HEK293 (cell line): ENCODE measurements at regions not wholly inside any gene's neighbourhood (a gene's known extent, or its start where the extent isn't known, plus 50 kb on each side); places are given as distances from the start of the nearest gene placed in this dataset.

ENCODE experiments used
- CTCF ChIA-PET: fragments of 350-600 bp; formaldehyde crosslinking; extraction: SDS; loops from one replicate; lab custom pipeline; 2021; ENCODE audit warnings: antibody characterized with exemption; lab: Yijun Ruan, JAX
- POLR2A ChIA-PET: fragments of 300-600 bp; formaldehyde crosslinking; extraction: SDS; loops from one replicate; lab custom pipeline; 2020; ENCODE audit warnings: antibody characterized with exemption, inconsistent platforms; lab: Yijun Ruan, JAX
- H3K27ac ChIP-seq: fragments of 200-500 bp; sonication (Bioruptor generic); 2 replicates; pipeline ENCODE4 v1.5.1; 2014; ENCODE audit warnings: low read depth, low read length, control low read depth, inconsistent platforms; ENCODE audit errors: extremely low read depth
- H3K36me3 ChIP-seq, 2 experiments: fragments of 200-500 bp in 1 of 2; sonication (Bioruptor generic) in 1 of 2; 1 replicate in 1 of 2; 2 replicates in 1 of 2; pipeline ENCODE4 v1.5.1; 2014 to 2017; ENCODE audit warnings: inconsistent platforms in 2 of 2, low read length in 2 of 2; ENCODE audit not compliant: control insufficient read depth in 2 of 2, insufficient read depth in 1 of 2
- H3K4me1 ChIP-seq: fragments of 200-500 bp; sonication (Bioruptor generic); 2 replicates; pipeline ENCODE4 v1.5.1; 2014; ENCODE audit warnings: mild to moderate bottlenecking, low read length, inconsistent platforms; ENCODE audit not compliant: control insufficient read depth, insufficient read depth
- H3K4me3 ChIP-seq: 2 replicates; pipeline ENCODE4 v1.5.1; 2011; ENCODE audit warnings: low read depth, mild to moderate bottlenecking, control low read depth, low read length, moderate library complexity
- H3K9me3 ChIP-seq: fragments of 200-500 bp; sonication (Bioruptor generic); 2 replicates; pipeline ENCODE4 v1.5.1; 2014; ENCODE audit warnings: low read depth, low read length, inconsistent platforms; ENCODE audit not compliant: control insufficient read depth, insufficient read depth
- BCL11A ChIP-seq: fragments of 450-650 bp; formaldehyde crosslinking; IDR thresholded peaks from 2 replicates; pipeline ENCODE4 v1.5.1; 2016; ENCODE audit warnings: low read depth, missing biosample characterization, missing genetic modification characterization
- GFI1B ChIP-seq: fragments of 450-650 bp; formaldehyde crosslinking; IDR thresholded peaks from 2 replicates; pipeline ENCODE4 v1.5.1; 2016; ENCODE audit warnings: missing biosample characterization, missing genetic modification characterization
- KLF16 ChIP-seq: fragments of 450-650 bp; formaldehyde crosslinking; IDR thresholded peaks from 2 replicates; pipeline ENCODE4 v1.5.1; 2017; ENCODE audit warnings: missing biosample characterization, missing genetic modification characterization
- MYNN ChIP-seq: fragments of 450-650 bp; formaldehyde crosslinking; IDR thresholded peaks from 2 replicates; pipeline ENCODE4 v1.5.1; 2016; ENCODE audit warnings: missing biosample characterization, missing genetic modification characterization, borderline replicate concordance
- OVOL3 ChIP-seq: fragments of 450-650 bp; formaldehyde crosslinking; IDR thresholded peaks from 2 replicates; pipeline ENCODE4 v1.5.1; 2016; ENCODE audit warnings: missing biosample characterization, missing genetic modification characterization
- SCRT2 ChIP-seq: fragments of 450-650 bp; formaldehyde crosslinking; IDR thresholded peaks from 2 replicates; pipeline ENCODE4 v1.5.1; 2016; ENCODE audit warnings: missing biosample characterization, missing genetic modification characterization
- SP3 ChIP-seq: fragments of 450-650 bp; formaldehyde crosslinking; IDR thresholded peaks from 2 replicates; pipeline ENCODE4 v1.5.1; 2016; ENCODE audit warnings: missing biosample characterization, missing genetic modification characterization
- ZBTB8A ChIP-seq: fragments of 450-650 bp; formaldehyde crosslinking; IDR thresholded peaks from 2 replicates; pipeline ENCODE4 v1.5.1; 2016; ENCODE audit warnings: missing biosample characterization, missing genetic modification characterization
- ZFP3 ChIP-seq: fragments of 450-650 bp; formaldehyde crosslinking; IDR thresholded peaks from 2 replicates; pipeline ENCODE4 v1.5.1; 2016; ENCODE audit warnings: low read depth, missing biosample characterization, missing genetic modification characterization
- ZNF157 ChIP-seq: fragments of 450-650 bp; formaldehyde crosslinking; IDR thresholded peaks from 2 replicates; pipeline ENCODE4 v1.5.1; 2016; ENCODE audit warnings: missing biosample characterization, missing genetic modification characterization
- ZNF174 ChIP-seq: fragments of 450-650 bp; formaldehyde crosslinking; IDR thresholded peaks from 2 replicates; pipeline ENCODE4 v1.5.0; 2017; ENCODE audit warnings: missing biosample characterization, mild to moderate bottlenecking, missing genetic modification characterization
- ZNF239 ChIP-seq: fragments of 450-650 bp; formaldehyde crosslinking; IDR thresholded peaks from 2 replicates; pipeline ENCODE4 v1.5.1; 2016; ENCODE audit warnings: missing biosample characterization, missing genetic modification characterization
- ZNF433 ChIP-seq: fragments of 450-650 bp; formaldehyde crosslinking; IDR thresholded peaks from 2 replicates; pipeline ENCODE4 v1.5.1; 2016; ENCODE audit warnings: missing biosample characterization, missing genetic modification characterization, low read depth
- ZNF501 ChIP-seq: fragments of 450-650 bp; formaldehyde crosslinking; IDR thresholded peaks from 2 replicates; pipeline ENCODE4 v1.5.1; 2016; ENCODE audit warnings: missing biosample characterization, missing genetic modification characterization
- ZNF521 ChIP-seq: fragments of 450-650 bp; formaldehyde crosslinking; IDR thresholded peaks from 2 replicates; pipeline ENCODE4 v1.5.1; 2017; ENCODE audit warnings: missing biosample characterization, mild to moderate bottlenecking, missing genetic modification characterization
- ZNF621 ChIP-seq: fragments of 450-650 bp; formaldehyde crosslinking; IDR thresholded peaks from 2 replicates; pipeline ENCODE4 v1.5.1; 2017; ENCODE audit warnings: missing biosample characterization, missing genetic modification characterization
- ZNF76 ChIP-seq: fragments of 450-650 bp; formaldehyde crosslinking; IDR thresholded peaks from 2 replicates; pipeline ENCODE4; 2016; ENCODE audit warnings: low read depth, missing biosample characterization, missing genetic modification characterization, borderline replicate concordance
- ZNF843 ChIP-seq: fragments of 450-650 bp; formaldehyde crosslinking; IDR thresholded peaks from 2 replicates; pipeline ENCODE4 v1.5.1; 2016; ENCODE audit warnings: missing biosample characterization, missing genetic modification characterization
- ZSCAN23 ChIP-seq: fragments of 450-650 bp; formaldehyde crosslinking; IDR thresholded peaks from 2 replicates; pipeline ENCODE4 v1.5.1; 2016; ENCODE audit warnings: missing biosample characterization, missing genetic modification characterization
- TF ChIP-seq, protein P1 (sequence below): fragments of 450-650 bp; formaldehyde crosslinking; IDR thresholded peaks from 2 replicates; pipeline ENCODE4 v1.5.1; 2016; ENCODE audit warnings: missing biosample characterization, missing genetic modification characterization
- TF ChIP-seq, protein P2 (sequence below): fragments of 450-650 bp; formaldehyde crosslinking; IDR thresholded peaks from 2 replicates; pipeline ENCODE4 v1.5.1; 2017; ENCODE audit warnings: missing biosample characterization, missing genetic modification characterization
- TF ChIP-seq, protein P3 (sequence below): fragments of 450-650 bp; IDR thresholded peaks from 2 replicates; pipeline ENCODE4 v1.5.1; 2018; ENCODE audit warnings: missing biosample characterization, mild to moderate bottlenecking, missing genetic modification characterization
- TF ChIP-seq, protein P4 (sequence below): fragments of 450-650 bp; formaldehyde crosslinking; IDR thresholded peaks from 2 replicates; pipeline ENCODE4 v1.5.1; 2016; ENCODE audit warnings: missing biosample characterization, missing genetic modification characterization

DNA sequence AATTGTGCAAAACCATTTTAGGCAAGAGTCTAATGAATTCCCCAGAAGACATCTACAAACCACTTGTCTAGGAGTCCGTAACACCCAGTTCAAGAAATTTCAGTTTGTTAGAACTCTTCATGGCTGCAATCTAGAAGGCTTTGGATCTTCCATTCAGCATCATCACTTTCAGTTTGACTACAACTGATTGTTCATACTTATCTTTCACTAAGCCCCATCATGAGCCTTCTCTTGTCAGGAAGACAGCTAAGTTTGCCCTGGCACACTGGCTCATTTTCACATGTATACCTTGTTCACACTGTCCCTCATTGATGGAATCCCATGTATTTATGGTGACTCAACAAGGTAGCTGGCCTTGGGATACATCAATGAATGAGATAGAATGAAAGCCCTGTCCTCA is 898.4 kb upstream of the CELF4 start (continued):
- TF ChIP-seq, protein P1, sequence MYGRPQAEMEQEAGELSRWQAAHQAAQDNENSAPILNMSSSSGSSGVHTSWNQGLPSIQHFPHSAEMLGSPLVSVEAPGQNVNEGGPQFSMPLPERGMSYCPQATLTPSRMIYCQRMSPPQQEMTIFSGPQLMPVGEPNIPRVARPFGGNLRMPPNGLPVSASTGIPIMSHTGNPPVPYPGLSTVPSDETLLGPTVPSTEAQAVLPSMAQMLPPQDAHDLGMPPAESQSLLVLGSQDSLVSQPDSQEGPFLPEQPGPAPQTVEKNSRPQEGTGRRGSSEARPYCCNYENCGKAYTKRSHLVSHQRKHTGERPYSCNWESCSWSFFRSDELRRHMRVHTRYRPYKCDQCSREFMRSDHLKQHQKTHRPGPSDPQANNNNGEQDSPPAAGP = no peak
- no peak for TF ChIP-seq ZNF157 (tag by site-specific recombination)
- TF ChIP-seq, protein P2, sequence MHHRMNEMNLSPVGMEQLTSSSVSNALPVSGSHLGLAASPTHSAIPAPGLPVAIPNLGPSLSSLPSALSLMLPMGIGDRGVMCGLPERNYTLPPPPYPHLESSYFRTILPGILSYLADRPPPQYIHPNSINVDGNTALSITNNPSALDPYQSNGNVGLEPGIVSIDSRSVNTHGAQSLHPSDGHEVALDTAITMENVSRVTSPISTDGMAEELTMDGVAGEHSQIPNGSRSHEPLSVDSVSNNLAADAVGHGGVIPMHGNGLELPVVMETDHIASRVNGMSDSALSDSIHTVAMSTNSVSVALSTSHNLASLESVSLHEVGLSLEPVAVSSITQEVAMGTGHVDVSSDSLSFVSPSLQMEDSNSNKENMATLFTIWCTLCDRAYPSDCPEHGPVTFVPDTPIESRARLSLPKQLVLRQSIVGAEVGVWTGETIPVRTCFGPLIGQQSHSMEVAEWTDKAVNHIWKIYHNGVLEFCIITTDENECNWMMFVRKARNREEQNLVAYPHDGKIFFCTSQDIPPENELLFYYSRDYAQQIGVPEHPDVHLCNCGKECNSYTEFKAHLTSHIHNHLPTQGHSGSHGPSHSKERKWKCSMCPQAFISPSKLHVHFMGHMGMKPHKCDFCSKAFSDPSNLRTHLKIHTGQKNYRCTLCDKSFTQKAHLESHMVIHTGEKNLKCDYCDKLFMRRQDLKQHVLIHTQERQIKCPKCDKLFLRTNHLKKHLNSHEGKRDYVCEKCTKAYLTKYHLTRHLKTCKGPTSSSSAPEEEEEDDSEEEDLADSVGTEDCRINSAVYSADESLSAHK (tag by site-specific recombination) = no peak

DNA sequence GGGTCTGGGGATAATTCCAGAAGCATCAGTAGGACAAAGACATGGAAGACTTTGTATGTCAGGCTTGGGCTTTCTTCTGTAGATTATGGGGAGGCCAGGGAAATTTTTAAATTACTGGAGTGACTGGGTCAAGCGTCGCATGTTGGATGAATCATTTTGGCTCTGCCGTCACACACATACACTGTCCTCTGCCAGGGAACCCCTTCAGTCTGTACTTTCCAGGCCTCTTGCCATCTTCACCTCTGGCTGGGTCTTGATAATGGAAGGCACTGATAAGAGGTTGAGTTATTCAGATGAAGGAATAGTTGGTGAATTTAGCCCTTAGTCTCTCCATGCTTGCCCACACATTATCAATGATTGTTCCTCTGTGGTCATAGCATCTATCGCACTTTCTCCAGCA is 895.1 kb upstream of the CELF4 start:
- no peak overlapping the region for H3K4me3 ChIP-seq
- TF ChIP-seq ZNF621 (tag by site-specific recombination) (no peak), KLF16 (tag by site-specific recombination) (no peak), ZNF843 (tag by site-specific recombination) (no peak)
- TF ChIP-seq, protein P3, sequence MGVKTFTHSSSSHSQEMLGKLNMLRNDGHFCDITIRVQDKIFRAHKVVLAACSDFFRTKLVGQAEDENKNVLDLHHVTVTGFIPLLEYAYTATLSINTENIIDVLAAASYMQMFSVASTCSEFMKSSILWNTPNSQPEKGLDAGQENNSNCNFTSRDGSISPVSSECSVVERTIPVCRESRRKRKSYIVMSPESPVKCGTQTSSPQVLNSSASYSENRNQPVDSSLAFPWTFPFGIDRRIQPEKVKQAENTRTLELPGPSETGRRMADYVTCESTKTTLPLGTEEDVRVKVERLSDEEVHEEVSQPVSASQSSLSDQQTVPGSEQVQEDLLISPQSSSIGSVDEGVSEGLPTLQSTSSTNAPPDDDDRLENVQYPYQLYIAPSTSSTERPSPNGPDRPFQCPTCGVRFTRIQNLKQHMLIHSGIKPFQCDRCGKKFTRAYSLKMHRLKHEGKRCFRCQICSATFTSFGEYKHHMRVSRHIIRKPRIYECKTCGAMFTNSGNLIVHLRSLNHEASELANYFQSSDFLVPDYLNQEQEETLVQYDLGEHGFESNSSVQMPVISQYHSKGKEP (tag by site-specific recombination) = no peak
- no peak overlapping the region for H3K27ac ChIP-seq
- H3K4me1 ChIP-seq = no peaks in the 10 kb centered on the region
- H3K9me3 ChIP-seq = no peaks in the 10 kb centered on the region
- no peaks in the 10 kb centered on the region for H3K36me3 ChIP-seq
- POLR2A ChIA-PET = no interaction called here
- CTCF ChIA-PET = no interaction called here

DNA sequence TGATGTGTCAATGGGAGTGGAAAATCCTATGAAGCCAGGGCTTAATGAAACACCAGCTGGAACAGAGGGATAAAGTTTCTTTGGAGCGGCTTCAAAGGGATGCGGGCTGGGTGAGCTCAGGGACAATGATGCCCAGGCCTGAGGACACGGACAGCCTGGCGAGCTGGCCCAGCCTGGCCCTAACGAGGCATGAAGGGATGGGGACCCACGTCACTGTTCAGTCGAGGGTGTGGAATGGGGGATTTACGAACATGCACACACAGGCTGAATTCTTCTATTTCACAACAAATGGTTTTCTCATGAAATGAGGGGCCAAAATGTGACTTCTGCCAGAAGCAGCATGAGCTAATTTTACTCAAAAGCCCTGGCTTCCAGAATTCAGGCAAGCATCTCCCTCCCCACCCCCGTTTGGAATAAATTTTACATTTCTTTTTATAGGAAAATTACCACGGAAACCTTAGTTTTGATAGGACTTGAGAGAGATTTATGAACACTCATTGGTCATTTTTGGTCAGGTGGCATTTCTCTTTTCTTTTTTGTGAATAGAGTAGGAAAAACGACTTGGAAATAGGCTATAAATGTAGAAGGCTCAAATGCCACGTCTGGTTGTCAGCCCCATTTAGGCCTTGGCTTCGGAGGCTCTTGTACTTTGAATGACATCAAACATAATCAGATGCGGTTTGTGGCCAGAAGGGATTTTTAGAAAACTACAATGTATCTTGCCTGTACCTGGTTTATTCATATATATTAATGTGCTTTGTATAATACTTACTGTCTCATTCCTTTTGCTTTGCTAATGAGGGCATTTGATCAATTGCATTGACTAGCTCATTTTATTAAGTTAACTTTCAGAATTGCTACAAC is 893.8 kb upstream of the CELF4 start:
- POLR2A ChIA-PET = no interaction called here
- H3K27ac ChIP-seq = no peak overlapping the region
- no peaks in the 10 kb centered on the region for H3K9me3 ChIP-seq
- CTCF ChIA-PET = interaction anchor here (0.7 kb wide), 1 partner anchor 1074 kb away, joined by 4 read pairs; no protein-coding TSS in a partner anchor
- no peak overlapping the region for H3K4me3 ChIP-seq
- no peaks in the 10 kb centered on the region for H3K36me3 ChIP-seq
- no peaks in the 10 kb centered on the region for H3K4me1 ChIP-seq
- TF ChIP-seq BCL11A (tag by site-specific recombination) (no peak), MYNN (tag by site-specific recombination) (no peak), ZNF174 (no peak), ZNF76 (tag by site-specific recombination) (no peak), ZBTB8A (no peak), ZNF239 (tag by site-specific recombination) (no peak), GFI1B (no peak), ZNF521 (tag by site-specific recombination) (no peak), OVOL3 (tag by site-specific recombination) (no peak), SCRT2 (tag by site-specific recombination) (no peak), ZNF501 (tag by site-specific recombination) (no peak), ZSCAN23 (tag by site-specific recombination) (no peak), SP3 (no peak), ZNF433 (tag by site-specific recombination) (no peak), ZFP3 (tag by site-specific recombination) (no peak)
- TF ChIP-seq, protein P4, sequence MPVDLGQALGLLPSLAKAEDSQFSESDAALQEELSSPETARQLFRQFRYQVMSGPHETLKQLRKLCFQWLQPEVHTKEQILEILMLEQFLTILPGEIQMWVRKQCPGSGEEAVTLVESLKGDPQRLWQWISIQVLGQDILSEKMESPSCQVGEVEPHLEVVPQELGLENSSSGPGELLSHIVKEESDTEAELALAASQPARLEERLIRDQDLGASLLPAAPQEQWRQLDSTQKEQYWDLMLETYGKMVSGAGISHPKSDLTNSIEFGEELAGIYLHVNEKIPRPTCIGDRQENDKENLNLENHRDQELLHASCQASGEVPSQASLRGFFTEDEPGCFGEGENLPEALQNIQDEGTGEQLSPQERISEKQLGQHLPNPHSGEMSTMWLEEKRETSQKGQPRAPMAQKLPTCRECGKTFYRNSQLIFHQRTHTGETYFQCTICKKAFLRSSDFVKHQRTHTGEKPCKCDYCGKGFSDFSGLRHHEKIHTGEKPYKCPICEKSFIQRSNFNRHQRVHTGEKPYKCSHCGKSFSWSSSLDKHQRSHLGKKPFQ (tag by site-specific recombination) = no peak
